Left kidney (tissue), 1 donor: ENCODE measurements at regions not wholly inside any gene's neighbourhood (a gene's known extent, or its start where the extent isn't known, plus 50 kb on each side); places are given as distances from the start of the nearest gene placed in this dataset.
"Not testable (repeated sequence)": the region's sequence is repeated elsewhere in the genome, so short reads cannot be mapped to it uniquely, and the experiment has no call there.

ENCODE experiments used
- DNase-seq: peaks from one replicate; pipeline ENCODE4 v3.0.0-alpha.2; 2013

DNA sequence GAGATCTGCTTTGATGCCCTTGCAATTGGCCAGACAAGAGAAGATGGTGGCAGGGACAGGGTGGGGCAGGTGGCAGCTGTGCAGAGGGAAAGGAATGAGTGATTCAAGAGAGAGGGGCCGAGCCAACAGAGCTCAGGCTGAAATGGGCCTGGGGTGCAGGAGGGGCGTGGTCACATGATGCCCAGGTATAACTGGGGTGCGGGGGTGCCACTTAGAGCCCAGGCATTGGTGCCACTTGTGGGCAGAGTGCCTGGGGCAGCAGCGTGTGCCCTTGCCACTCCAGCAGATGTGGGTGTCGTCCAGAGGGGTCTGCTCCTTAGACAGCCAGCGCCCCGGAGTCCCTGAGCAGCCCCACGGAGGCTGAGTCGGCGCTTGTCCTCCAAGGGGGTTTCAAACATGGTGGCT lies 88.7 kb downstream of the PLXNA1 start:
- no peak for DNase-seq

DNA sequence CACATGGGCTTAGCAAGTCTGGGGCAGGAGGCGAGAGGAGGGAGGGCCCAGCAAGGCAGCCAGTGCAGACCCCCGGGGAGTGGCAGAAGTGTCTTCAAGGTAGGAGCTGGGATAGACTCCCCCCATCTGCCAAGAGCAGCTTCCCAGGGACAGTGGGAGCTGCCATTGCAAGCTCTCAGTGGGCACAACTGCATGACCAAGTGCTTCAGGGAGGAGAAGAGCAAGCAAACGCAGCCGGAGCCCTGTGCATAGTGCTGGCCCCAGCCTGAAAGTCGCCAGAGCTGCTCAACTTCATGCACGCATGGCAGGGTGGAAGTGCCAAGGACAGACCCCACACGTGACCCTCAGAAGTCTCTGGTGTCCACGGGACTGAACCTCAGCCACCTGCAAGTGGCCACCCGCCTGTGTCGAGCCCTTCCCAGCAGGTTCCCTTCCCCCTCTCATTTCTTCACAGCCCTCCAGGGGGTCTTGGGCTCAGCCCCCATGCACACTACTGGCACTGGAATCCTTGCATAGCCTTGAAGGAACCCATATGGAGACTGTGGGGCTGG lies 89.4 kb downstream of the PLXNA1 start:
- no peak for DNase-seq

DNA sequence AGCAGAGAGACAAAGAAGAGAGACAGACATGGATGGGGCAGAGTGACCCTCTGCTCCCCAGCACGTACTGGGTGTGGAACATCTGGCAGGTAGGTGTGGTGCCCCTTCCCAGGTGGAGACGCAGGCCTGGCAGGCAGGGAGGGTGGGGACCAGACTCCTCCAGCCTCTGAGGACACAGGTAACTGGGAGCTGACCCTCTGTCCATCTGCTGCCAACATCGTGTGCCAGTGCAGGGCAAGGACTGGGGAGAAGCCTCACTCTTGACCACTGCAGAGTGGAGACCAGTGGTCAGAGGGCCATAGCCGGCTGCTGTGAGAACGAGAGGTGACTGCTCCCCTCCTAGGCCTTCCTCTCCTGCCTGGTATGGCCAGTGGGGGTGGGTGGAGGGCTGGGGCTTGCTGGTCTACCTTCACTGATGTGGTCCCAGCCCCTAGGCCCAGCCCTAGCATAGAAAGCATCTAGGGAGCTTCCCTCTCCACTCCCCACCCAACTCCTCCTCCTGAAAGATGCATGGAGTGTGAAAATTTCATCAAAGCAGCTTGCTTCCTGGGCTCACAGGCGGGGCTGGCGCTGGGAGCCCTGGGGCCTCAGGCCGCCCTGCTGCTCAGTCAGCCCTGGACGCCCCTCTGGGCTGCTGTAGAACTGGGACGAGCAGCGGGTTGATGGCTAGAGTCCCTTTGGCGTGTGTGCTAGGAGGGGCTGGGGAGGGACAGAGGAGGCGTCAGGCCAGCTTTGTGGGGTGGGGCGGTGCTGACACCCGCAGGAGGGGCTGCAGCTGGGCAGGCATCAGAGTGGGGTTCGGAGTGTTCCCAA lies 90.3 kb downstream of the PLXNA1 start:
- DNase-seq: no peak

DNA sequence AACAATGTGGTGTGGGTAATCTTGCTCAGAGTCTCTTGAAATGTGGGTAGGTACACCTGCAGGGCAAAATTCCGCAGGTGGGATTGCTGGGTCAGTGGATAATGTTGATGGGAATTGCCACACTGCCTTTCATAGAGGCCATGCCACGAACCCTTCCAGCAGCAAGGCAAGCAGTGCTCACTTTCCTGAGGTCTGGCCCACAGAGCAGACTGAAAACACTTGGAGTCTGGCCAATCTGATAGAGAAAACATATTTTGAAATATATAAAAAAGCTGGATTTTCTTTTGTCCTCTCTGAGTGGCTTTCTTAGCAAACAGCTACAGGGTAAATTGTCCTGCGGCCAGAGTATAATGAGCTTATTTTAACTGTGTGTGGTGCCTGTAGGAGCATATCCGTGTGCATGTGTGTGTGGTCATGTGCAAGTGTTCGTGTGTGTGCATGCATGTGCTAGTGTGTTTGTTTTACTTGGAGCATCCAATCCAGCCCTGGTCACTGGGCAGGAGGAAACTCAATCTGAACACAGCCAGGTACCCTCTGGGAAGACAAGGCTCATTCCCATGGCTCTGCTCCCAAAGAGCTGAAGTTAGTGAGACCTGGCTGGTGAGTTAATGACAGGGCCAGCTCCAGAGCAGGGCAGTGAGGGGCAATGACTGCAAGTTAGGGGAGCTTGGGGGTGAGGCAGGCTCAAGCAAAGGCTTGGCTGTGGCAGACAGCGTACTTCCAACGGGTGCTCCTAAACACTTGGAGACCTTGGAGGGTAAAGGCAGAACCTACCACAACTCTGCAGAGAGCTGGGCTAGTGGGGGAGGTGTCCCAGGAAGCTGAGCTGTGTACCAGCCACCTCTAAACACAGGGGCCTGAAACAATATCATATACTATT lies 91.3 kb downstream of the PLXNA1 start:
- no peak for DNase-seq

DNA sequence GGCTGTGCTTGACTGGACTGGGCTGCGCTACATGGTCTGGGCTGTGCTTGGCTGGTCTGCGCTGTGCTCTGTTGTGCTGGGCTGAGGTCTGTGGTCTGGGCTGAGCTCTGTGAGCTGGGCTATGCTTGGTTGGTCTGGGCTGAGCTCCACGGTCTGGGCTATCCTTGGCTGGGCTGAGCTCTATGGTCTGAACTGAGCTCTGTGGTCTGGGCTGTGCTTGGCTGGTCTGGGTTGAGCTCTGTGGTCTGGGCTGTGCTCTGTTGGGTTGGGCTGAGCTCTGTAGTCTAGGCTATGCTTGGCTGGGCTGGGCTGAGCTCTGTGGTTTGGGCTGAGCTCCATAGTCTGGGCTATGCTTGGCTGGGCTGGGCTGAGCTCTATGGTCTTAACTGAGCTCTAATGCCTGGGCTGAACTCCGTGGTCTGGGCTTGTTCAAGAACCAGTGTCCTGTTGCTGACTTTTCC lies 92.0 kb downstream of the PLXNA1 start:
- DNase-seq: no peak

DNA sequence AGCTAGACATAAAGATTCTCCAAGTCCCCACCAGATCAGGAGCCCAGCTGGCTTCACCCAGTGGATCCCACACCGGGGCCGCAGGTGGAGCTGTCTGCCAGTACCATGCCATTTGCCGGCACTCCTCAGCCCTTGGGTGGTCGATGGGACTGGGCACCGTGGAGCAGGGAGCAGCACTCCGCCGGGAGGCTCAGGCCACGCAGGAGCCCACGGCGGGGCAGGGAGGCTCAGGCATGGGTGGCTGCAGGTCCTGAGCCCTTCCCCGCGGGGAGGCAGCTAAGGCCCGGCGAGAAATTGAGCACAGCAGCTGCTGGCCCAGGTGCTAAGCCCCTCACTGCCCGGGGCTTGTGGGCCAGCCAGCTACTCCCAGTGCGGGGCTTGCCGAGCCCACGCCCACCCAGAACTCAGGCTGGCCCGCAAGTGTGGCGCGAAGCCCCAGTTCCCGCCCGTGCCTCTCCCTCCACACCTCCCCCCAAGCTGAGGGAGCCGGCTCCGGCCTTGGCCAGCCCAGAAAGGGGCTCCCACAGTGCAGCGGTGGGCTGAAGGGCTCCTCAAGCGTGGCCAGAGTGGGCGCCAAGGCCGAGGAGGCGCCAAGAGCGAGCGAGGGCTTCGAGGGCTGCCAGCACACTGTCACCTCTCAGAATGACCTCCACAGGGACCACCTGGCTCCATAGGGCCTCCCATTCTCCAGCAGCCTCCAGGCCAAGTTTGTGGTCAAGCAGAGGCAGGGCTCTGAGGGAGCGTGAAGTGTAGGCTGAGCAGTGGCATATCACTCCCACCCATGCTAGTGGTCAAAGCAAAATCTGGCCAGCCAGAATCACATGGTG lies 93.5 kb downstream of the PLXNA1 start:
- not testable (repeated sequence) for DNase-seq

DNA sequence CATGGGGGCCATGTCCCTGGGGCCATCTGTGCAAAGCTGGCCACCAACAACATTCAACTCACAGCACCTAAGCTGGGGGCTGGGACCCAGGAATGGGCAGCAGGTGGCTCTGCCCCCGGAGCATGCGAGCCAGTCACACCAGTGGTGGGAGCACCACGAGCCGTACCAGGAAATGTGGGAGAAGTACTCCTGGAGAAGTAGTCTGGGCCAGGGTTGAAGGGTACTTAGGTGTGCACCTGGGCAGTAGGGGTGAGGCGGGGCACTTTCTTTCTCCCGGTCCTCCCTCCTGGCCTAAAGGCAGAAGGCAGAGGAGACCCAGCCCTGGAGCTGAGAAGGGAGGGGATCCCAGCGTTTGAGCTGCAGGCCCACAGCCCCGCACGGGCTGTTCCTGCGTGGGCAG lies 94.2 kb downstream of the PLXNA1 start:
- no peak for DNase-seq

DNA sequence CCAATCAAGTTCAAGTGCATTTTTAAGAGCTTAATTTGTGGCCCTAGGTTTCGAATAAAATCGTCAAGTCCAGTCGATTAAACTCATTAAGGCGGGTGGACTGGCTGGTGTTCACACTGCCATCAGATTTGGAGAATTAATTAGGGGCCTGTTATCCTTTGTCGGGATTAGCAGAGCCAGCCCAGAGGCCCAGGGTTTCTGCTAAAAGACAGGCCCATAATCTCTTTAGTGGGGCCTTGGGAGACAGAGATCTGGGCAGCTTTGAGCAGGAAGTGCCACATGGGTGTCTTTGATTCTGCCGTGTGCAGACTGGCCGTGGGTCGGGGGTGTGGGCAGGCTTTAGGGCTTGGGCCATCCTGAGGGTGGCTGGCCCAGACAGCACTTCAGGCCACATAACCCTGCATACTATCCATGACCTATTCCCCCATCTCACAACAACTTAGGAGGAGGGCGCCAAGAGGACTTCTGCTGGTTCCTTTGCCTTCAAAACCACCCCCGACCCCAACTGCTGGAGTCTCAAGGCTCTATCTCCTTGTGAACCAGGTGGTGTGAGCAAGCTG lies 94.7 kb downstream of the PLXNA1 start:
- DNase-seq: no peak

DNA sequence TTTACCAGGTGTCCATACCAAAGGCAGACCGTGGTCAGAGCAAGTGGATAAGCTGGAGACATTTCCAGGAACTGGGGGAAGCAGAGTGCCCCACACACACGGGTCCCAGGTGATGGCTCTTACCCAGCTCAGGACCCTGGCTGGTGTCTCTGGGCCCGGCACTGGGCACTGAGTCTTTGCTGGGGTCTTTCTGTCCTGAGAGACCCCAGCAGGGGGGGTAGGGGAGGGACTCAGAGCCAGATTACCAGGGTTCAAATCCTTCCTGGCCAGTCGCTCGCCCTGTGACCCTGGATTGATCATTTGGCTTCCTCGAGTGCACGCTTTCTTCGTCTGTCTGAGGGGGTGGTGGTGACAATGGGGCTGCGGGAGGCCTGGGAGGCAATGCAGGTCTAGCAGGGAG lies 95.7 kb downstream of the PLXNA1 start:
- no peak for DNase-seq

DNA sequence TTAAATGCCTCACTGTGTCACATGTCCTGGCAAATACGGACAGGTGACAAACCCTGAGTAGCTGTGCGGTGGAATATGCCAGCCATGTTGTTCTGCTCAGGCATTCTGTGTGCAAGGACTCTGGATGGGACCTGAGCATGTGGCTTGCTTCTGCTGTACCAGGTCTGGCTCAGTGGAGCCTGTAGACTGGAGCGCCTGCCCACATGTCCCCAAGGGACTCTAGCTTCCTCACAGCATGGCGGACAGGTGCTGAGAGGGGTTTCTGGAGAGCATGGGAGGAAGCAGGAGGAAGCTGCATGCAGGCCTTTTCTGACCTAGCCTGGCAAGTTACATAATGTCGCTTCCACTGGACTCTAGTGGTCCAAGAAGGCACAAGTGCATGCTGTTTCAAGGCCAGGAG lies 96.3 kb downstream of the PLXNA1 start:
- no peak for DNase-seq

DNA sequence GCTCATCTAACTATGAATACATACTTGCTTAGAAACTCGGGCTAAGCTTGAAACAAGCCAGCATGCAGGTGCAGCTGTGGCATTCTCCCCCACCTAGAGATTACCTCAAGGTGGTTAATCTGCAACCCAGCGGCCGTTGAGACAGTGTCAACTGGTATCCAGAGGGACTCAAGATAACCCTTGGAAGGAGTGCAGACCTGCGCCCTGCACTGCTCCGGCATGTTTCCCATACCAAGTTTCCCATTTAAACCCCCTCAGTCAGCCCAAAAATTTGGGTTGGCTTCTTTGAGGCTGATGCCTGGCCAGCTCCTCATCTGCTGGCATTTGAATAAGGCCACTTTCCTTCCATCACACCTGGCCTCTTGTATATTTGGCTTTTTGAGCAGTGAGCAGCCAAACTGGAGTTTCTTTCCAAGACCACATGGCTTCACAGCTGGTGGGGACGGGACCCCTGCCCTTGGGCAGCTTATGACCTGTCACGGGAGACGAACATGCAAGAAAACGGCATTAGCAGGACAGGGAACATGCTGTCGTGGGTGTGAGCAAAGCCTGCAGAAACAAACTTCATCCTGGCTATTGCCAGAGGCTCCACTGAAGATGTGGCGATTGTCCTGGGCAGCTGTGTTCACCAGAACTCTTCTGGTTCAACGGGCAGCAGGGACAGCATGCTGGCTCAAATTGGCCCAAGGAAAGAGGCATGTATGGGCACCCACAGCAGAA lies 98.2 kb downstream of the PLXNA1 start:
- no peak for DNase-seq

DNA sequence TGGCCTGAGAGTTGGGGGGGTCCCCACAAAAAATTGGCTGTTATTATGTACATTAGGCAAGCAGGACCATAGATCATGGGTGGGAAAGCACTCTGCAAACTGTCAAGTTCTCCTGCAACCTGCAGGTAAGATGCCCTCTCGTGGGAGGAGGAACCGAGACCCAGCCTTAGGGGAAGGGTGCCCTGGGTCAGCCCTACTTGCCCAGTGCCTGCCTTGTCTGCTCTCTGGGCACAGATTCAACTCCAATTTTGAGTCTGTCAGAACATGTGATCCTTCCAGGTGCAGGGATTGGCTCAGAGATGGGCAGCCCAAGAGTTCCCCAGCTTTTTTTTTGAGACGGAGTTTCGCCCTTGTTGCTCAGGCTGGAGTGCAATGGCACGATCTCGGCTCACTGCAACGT lies 99.2 kb downstream of the PLXNA1 start:
- DNase-seq: no peak

DNA sequence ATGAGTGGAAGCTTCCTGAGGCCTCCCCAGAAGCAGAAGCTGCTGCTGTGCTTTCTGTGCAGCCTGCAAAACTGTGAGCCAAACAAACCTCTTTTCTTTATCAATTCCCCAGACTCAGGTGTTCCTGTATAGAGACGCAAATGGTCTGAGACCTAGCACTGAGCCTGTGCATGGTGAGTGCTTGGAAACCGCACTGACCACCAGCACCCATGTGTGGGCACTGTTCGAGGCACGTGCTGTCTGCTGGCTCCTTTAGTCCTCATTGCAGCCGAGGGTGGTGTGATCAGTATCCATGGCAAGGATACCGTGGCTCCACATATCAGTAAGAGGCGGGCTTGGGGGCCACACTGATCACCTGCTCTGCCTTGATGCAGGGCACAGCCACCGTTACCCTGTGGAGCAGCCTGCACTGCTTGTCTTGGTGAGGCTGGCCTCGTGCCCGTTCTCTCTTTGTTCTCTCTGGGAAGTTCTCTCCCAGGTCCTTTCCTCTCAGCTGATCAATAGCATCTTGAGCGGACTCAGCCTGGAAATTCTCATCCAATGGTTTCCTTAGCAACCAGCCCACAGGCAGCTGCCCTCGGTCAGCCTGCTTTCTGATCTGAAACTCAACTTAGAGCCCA lies 101.0 kb downstream of the PLXNA1 start:
- no peak for DNase-seq

DNA sequence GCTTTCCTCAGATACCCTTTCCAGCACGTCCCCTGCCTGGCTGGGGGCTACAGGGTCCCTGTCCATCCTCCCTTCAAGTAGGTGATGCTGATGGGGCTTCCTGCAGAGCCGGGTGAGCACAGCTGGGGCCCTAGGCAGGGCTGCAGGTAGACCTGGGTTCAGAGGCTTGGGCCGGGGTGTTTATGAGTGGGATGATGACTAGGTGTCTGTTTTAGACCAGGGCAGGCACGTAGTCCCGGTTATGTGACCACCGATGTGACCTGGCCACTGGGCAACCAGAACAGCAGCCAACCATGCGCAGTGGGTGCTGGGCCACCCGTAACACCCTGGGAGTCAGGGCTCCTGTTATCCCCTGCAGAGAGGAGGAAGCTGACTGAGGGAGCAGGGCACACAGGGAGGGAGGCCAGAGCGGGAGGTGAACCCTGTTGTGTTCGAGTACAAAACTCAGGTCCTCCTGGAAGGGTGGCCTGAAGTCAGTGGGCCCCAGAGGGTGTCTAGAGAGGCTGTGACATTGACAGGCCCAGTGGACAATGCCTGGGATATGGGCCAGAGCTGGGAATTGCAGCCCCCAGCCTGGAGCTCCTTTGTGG lies 101.6 kb downstream of the PLXNA1 start:
- DNase-seq: no peak

DNA sequence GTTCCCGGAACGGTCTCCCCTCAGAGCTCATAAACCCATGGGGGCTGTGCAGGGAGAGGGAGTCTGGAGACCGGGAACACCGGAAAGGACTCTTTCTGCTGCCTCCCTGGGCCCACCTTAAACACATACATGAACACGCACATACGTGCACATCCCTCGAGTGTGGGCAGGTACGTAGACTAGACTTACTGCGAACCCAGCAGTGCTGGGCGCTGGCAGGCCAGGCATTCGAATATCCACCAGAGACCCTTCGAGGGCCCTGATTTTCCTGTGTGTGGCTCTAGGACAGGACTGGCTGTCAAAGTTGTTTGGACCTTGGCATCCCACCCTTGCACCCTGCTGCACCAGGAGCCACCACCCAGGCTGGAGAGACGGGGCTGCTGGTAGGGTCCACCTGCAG lies 102.7 kb downstream of the PLXNA1 start:
- DNase-seq: no peak

DNA sequence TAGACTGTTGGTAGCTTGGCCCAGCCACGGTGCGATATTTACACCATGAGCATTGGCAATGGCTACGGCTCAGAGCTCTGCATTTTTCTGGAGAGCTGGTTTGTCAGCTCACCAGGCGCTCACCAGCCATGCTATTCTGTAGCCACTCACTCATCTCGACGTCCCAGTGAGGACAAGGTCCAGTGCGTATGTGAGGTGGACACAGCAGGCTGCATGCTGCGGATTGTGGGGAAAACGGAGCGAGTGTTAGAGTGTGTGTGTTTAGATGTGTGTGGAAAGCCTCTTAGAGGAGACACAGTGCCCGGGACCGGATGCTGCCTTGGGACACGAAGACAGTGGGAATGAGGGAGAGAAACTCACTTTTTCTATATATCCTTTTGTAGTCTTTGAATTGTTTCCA lies 103.7 kb downstream of the PLXNA1 start:
- DNase-seq: not testable (repeated sequence)

DNA sequence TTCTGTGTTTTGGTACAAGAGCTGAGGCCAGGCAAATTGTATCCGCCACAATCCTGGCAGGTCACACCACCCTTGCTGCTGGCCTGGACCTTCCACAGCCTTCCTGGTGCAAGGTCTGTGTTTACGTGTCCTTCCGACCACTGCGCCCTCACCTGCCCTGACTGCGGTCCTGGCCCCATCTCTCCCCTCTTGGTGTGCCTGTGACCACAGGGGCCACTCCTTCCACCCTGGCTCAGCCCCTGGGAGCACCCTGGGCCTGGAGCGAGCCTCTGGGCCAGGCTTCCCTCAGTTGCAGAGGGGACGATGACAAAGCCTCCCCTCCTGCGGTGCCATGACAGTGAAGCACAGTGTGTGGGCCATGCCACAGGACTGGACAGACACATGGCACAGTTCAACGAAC lies 104.5 kb downstream of the PLXNA1 start:
- DNase-seq: no peak

DNA sequence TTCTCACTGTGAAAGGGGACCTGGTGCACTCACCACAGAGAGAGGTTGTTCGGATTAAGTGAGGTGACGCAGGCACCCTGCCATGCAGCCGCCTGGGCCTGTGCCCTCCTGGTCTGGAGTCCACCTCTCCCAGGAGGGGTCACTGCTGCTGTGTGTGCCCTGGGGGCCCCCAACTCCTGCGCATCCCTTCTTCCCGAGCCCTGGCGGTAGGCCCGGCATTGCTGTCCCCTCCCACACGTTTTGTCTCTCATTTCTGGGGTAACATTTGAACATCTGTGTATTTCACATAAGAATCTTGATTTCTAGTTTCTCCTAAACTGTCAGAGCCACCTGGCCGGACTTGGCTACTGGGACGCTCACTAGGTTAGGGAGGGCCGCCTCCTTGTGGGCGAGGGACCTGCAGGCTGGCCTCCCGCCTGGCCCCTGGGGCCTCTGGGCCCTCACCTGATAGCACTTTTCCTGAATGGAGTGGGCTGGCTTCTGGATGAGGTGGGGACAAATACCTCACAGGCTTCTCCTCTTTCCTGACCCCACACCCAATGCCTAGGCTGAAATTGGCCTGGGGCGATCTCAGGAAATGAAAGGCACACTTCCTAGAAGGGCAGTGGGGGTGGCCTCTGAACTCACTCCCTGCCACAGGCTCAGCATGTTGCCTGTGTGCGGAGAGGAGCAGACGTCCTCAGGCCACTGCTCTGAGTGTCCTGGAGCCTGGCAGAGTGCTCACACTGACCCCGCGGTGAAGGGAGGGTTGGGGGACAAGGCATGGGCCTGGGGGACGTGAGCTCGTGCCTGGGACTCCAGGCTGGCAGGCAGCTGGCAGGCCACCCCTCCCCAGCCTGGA lies 104.2 kb upstream of the PRR23E start:
- no peak for DNase-seq

DNA sequence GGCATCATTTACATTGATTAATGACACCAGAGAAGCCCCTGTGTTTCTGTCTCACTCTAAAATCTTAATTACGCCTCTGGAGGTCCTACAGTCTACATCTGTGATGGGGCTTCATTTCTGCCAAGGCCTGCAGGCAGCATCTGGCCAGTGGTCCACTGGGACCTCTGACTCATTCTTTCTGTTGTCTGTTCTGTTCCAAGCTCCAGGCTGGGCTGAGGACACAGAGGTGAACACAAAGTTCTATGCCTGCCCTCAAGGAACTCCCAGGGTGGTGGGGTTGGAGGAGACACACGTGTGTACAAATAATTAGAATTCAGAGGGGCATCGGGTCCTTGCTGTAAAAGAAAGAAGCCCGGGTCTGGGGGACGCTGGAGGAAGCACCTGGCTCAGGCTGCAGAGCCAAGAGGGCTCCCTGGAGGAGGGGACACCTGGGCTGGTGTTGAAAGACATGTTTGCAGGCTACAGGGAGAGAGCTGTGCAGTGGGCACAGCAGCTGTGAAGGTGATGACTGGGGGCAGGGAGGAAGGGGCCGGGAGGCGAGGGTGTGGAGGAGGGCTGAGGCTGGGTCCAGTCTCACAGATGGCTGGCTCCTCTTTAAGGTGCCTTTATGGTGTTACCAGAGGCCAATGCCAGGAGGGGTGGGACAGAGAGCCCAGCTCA lies 103.3 kb upstream of the PRR23E start:
- no peak for DNase-seq
